GM18511 (cell line): ENCODE measurements at regions not wholly inside any gene's neighbourhood (a gene's known extent, or its start where the extent isn't known, plus 50 kb on each side); places are given as distances from the start of the nearest gene placed in this dataset.

Source experiments
- ATAC-seq: cut with Tn5 transposase; IDR thresholded peaks from one replicate; pipeline ENCODE4 v1.9.1; 2021; ENCODE audit warnings: mild to moderate bottlenecking, moderate library complexity; ENCODE audit not compliant: unreplicated experiment

DNA sequence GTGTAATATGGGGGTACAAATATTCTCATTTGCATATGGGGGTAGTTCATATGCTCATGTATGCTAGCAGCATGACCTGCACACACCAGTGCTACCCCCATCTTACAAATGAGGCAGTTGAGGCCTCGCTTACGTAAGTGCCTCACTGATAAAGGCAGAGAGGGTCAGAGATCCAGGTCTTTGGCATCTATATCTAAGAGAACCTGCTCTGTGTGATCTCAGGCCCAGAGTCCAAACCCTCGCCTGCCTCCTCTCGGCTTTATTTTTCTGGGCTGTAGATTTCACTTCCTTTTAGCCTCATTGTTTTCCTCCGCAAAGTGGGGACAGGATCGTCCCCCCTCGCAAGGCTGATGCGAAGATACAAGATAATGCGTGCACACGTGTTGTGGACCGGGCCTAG, 325.2 kb downstream of the MN1 start:
- no peak for ATAC-seq

DNA sequence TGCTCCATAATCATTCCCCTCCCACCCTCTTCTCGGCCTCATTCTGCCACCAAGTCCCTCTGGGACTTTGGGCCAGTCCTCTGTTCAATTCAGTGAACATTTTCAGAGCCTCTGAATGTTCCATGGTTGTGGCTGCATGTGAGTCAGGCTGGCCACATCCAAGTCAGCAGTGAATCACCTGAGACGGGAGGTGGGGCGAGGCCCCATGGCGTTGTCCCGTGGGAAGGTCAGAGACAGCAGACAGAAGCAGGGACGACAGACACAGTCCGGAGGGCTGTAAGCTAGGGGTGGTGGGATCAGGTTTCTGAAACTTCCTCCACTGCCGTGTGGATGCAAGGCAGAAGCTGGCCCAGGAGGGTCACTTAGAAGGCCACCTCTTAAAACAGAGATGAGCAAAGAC, 324.8 kb downstream of the MN1 start:
- ATAC-seq = no peak

DNA sequence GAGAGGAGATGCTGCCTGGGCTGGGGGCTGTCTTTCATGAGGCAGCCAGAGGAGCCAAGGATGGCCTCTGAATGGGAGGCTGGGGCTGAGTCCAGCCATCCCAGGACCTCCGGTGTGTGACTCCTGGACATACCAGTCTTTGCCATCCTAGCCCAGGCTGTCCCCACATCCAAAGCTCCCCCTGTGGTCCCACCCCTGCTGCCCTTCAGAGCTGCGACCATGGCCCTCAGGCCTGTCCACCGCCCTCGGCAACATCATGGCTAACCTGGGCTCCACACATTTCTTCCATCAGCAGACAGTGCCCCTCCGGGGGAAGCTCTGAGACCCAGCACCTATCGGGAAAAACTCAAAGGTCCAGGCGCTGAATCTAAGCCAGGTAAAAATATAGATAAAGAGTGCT, 324.4 kb downstream of the MN1 start:
- ATAC-seq = no peak

DNA sequence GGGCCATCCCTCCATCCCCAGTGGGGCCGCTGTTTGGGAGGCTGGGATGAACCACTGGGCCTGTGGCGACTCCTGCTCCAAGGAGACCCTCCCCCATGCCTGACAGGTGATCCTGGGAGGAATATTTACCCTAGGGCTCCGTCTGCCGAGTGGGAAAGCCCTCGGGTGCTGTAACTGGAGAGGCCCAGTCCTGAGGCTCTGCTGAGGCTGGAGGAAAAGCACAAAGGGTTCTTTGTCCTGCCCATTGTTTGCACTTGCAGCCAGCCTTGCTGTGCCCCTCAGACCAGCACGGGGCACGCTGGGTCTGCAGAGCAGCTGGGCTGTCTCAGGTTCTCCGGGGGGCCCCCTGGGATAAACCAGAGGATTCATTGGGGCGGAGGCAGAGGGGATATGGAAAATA, 321.1 kb downstream of the MN1 start:
- no peak for ATAC-seq

DNA sequence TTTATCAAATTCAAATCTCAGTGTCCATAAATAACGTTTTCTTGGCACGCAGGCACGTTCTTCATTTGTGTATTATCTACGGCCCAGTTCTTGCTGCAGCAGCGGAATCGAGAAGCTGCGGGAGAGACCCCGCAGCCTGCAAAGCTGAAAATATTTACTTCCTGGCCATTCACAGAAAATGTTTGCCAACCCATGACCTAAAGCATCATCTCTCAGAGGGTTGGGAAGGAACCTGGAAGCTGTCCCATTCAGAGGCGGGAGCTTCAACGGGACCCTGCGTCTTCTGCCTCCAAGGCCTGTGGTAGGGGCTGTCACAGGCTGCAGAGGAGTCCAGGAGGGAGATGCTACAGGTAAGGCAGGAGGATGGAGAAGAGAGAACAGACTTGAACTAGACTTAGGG, 319.2 kb downstream of the MN1 start:
- no peak for ATAC-seq

DNA sequence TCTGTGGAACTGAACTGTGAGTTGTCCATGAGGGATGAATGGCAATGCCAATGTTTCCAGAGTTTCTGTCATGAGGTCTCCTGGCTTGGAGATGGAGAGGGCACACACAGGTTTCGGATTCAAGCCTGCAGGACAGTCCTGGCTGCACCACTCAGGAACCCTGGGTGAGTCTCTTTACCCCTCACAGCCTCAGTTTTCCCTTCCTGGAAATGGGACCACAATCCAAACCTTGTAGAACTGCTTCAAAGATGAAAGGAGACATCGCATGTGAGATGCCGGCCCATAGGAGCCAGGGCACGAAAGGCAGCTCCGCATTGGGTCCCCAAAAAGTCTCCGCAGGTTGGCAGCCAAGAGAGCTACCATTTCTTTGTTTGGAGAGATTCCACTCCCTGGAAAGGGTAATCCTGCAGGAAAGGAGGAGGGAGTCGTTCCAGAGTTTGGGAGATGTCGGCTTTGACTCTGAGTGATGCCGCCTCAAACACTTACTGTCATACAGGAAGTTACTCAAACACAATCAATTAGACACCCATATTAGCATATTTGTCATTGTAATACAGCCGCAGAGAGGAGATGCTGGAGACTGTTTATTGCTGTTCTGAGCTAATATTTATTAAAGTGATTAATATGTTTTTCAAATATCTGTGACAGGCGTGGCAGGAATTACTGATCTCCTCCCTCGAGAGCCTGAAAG, 318.3 kb downstream of the MN1 start:
- no peak for ATAC-seq

DNA sequence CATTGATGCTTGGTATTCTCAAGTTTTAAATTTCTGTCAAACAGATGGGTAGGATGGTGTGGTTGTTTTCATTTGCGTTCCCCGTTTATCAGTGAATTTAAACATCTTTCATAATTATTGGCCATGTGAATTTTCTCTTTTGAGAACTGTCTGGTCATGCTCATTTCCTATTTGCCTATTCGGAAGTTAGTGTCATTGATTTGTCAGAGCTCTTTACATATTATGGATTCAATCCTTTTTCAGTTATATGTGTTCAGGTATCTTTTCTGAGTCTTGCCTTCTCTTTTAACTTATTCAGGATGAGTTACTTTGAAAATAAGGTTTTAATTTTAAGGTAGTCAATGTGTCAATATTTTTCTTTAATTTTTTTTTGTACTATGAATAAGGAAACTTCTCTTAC, 315.7 kb downstream of the MN1 start:
- ATAC-seq = no peak

DNA sequence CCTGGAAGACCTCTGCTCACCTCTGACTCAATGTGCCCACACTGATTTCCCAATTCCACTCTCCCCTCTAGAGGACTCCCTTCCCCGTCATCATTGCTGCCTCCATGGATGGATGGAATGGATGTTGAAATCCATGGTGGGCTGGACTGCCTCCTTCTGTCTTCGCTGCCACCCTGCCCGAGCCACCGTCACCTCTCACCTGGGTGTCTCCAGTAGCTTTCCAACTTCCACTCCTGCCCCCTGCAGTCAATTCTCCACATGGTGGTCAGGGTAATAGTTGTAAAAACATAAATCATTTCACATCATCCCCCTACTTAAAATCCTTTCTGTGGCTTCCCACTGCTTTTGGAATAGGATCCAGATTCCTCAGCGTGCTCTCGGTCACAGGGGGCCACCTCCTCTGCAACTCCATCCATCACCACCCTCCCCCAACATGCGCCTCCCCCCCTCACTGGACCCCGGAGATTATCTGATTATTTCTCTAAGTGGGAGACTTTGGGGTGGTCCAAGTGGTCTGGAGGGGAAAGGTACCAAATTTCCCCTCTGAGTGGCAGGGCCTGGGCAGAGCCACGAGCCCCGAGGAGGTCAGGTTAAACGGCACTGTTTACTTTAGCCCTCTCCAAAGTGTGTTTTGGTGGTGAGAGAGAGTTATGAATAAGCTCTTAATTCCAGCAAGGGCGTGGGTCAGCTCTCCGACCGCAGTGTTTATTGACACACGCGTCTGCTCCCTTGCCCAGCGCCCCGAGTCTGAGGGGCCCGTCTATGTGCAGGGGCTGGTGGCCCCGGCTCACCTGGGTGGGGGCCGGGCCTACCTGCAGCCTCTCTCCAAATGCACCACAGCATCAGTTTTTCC, 313.7 kb downstream of the MN1 start:
- no peak for ATAC-seq

DNA sequence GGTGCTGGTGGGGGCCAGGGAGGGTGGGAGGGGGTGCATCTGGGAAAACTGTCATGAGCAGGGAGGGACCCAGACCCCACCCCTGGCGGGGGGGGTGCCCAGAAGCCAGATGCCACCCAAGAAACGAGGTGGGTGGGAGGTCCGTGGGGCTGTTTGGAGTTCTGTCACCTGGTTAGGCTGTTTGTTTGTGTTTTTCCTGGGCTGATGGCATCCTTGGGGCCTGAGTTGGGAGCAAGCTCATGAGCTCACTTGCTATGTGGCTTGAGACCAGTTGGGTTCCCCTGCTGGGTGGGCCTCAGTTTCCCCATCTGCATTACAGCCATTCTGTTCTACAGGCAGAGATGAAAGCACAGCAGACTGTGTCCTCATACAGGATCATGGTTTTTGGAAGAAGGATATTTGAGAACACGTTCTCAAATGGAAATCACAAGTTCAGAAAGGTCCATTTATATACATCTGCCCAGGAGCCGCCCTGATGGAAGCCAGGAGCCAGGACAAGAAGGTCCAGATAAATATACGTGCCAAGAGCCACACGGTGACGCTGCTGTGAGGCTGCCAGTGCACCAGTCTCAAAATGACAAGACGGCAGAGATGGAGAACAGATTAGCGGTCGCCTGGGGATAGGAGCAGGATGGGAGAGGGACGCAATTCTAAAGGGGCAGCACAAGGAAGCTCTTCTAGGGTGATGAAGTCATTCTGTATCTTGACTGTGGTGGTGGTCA, 312.9 kb downstream of the MN1 start:
- ATAC-seq = no peak

DNA sequence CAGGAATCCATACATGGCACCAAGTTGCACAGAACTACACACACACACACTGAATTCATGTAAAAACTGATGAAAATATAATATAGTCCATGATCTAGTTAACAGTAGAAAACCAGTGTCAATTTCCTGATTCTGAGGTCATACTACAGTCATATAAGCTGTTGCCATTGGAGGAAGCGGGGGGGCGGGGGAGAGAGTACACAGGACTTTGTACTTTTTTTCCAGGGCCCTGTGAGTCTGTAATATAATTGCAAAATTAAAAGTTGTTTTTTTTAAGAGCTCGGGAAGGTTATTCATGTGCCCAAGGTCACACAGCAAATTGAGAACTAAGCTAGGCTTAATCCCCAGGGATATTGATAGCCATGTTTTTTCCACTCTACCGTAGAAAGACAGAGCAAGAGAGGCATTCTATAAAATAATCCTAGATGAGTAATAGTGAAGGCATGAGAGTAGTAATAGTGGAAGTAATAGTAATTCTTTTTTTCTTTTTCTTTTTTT, 312.3 kb downstream of the MN1 start:
- ATAC-seq = no peak

DNA sequence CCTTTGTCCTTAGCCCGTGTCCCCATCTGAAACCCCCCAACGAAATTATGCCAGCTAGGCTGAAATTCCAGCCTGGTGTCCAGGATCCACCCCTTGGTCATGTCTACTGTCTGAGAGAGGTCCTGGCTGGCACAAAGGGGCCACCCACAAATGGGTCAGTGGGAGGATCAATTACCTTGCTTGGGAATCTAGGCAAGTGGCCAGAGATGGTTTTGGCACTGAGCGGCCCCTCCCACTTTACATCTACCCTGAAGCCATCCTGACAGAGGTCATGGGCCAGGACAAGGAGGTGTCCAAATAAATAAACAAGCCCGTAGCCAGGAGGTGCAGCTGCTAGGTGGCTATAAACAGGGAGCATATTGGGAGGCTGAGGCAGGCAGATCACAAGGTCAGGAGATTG, 311.5 kb downstream of the MN1 start:
- no peak for ATAC-seq

DNA sequence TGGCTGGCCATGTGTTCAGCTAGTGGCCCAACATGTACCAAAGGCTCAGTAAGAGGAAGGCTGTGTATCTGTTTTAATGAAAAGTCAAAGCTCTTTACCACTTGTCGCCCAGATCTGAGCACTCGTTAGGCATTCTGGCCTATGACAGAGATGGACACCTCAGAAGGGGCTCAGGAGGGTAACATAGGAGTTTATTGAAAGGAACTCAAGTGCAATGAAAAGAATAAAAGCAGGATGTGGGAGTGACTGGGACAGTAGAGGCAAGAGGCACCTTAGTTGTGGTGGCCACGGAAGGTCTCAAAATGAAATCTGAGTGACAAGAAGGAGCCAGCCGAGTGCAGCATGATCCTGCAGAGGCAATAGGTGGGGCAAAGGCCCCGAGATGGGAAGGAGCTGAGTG, 309.7 kb downstream of the MN1 start:
- ATAC-seq = no peak

DNA sequence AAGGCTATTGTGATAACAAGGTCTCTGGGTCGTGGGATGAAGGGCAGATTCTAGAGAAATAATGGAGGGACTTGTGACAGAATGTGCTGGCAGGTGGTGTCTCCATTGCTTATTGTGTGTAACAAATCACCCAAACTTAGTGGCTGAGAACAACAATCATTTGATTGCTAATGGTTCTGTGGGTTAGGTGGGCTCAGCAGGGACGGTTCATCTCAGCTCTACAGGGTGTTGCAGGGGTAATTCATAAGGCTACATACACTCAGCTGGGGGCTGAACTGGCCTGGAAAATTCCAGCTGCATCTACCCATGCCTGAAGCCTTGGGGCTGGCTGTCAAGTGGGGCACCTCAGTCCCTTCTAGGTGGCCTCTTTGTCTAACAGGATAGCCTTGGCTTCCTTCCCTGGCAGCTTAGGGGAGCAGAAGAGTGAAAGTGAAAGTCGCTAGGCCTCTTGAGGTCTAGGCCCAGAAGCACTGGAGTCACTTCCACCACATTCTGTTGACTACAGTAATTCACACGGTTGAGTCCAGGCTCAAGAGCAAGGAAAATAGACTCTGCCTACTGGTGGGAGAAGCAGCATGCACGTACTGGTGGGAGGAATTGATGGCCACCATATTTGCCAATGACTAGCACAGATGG, 308.9 kb downstream of the MN1 start:
- no peak for ATAC-seq

DNA sequence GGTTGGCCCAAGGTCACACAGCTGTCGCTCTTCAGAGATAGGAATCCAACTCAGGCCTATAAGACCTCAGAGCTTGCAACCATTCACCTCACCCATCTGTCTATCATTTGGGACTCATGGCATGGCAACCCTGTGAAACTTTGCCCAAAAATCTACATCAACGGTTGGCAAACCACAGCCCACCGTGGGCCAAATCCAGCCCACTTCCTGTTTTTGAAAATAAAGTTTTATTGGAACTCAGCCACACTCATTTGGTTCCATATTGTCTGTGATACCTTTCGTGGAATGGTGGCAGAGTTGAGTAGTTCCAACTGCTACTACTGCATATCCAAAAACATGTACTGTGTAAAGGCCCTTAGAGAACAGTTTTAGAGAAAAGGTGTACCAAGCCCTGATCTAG, 307.8 kb downstream of the MN1 start:
- ATAC-seq = no peak

DNA sequence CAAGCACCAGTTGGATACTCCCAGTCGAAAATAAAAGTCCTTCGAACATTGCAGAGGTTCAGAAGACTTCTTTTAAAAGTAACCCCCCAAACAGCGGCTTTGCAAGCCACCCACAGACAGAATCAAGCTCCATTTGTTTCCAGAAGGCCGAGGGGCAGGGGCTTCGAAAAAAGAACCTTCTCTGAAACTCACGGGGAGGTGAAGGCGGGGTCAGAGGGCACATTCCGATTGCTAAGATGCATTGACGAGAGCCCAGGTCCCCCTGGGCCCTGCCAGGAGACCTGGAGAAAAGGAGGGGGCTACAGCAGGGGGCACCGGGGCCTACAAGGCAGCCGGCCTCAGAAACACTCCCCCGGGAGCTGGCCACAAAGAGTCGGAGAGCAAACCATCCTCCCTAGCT, 306.8 kb downstream of the MN1 start:
- ATAC-seq = no peak

DNA sequence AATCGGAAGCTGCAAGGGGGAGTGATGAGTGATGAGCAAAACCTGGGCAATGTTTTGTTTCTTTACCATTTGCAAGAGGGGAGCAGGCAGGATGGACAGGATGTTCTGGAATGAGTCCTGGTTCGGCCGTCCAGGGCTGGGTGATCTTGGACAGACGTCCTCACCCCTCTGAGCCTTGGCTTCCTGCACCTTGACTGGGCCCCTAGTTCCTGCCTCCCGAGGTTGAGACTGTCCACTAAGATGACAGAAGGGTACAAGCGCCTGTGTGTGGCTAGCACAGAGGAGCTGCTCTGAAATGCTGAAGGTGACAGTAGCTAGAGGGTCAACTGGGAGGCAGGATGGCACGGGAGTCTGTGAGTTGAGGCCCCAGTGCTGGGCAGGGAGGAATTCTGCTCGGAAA, 306.2 kb downstream of the MN1 start:
- no peak for ATAC-seq

DNA sequence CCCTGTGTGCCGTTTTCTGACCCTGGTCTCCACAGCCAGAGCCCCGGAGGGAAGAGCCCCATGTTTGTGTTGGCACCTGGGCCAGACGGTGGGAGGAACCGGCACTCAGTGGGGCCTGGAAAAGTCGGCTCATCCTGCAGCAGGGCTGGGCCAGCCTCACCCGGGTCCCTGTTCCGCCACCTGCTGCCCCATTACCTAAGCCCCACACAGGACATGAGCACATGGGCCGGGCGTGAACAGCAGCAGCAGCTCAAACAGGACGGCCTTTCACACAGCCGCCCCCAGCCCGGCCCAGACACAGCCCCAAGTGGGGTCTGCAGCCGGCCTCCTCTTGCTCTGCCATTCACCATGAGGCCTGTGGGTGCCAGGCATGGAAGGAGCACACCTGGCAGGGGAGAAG, 302.4 kb downstream of the MN1 start:
- no peak for ATAC-seq

DNA sequence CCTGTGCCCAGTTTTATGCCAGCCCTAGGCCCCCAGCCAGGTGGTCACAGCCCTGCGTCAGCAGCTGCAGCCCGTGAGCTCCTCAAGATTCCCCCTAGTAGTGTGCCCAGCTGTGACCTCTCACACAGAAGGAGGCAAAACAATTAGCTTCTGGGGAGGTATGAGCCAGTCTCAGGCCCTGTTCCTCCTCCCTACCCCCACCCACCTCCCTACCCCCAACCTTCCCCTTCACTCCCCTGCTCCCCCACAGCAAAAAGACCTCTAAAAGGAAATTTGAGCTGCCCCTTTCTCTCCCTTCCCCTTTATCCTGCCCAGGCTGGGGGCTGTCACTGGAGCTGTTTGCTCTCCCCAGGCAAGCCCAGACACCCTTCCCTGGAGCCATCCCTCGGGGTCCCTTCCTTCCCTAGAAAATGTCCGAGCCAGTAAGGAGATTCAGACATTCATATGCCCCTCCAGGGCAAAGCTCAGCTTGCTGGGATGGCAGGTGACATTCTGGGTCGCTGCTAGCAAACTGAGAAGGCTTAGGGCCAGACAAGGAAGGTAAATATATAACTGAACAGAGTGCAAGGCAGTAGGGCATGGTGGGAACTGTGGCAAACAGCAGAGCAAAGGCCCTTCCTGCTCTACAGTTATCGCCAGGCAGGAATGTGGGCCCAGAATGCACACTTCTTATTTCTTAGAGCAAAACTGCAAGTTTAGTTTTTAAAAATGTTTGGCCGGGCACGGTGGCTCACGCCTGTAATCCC, 300.2 kb downstream of the MN1 start:
- ATAC-seq = no peak

DNA sequence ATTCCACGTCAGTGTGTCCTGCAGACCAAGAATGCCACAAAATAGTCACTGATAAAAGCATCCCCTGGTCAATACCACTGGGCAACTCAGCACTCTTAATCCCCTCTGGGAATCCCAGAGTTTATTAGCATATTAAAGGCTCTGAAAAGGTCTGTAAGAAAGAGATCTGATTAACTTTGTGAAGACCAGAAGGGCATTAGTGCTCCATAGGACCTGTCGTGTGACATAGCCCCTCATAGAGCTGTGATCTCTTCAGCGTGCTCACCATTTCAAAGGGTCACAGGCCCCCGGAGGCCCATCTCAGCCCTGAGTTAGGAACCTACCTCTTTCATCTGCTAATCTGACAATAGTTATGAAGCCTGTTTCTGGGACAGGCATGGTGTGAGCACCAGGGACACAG, 299.2 kb downstream of the MN1 start:
- ATAC-seq = no peak

DNA sequence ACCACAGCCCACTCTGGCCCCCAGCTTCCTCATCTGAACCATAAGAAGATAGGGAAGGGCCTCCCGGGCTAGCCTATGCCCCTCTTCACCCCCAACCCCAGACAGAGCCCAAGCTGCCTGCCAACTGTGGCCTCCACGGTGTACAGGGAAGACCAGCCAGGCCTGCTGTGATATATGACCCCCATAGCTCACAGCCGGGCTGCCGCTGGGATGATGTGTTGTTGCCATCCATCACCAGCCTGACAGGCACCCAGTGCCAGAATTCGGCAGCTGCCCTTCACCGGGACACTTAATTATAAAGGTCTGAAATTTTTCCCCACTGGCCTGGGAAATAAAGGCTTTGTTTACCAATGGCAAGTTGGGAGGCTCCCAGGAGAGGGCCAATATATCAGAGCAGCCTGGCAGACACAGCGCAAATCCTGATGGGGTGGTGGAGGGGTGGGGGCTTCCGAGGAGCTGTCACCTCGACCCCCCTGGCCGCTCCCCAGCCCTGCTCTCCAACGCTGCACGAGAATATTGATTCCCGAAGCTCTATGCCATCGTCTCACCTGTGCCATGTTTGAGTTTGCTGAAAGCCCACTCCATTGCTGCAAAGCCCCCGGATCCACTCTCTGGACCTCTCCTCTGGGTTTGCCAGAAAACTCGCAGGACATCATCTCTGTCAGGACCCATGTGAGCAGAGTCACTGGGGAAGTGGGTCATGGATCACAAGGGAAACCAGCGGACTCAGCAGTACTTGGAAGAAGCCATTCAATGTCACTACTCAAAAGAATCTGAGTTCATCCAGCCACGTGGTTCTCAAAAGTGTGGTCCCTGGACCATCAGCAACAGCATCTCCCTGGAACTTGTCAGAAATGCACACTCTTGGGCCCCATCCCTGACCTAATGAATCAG, 296.9 kb downstream of the MN1 start:
- no peak for ATAC-seq
